ENCODE measurements at regions not wholly inside any gene's neighbourhood (a gene's known extent, or its start where the extent isn't known, plus 50 kb on each side); places are given as distances from the start of the nearest gene placed in this dataset.
"Not testable (repeated sequence)": the region's sequence is repeated elsewhere in the genome, so short reads cannot be mapped to it uniquely, and the experiment has no call there.

GRCh38 chr4:107409872-107410271, 310.2 kb downstream of the PAPSS1 start:
- DNase-seq (ENCODE audit: low read depth); in situ Hi-C loops (cut with HindIII; ENCODE audit: low pct_unique_long_range_greater_than_20kb, low sequenced_read_pairs): not testable (repeated sequence)

DNA sequence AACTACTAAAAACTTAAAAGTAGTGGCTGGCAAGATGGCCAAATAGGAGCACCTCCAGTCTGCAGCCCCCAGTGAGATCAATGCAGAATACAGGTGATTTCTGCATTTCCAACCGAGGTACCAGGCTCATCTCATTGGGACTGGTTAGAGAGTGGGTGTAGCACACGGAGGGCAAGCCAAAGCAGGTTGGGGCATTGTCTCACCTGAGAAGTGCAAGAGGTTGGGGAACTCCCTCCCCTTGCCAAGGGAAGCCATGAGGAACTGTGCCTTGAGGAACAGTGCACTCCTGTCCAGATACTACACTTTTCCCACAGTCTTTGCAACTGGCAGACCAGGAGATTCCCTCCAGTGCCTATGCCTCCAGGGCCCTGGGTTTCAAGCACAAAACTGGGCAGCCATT, 311.1 kb downstream of the PAPSS1 start:
- no peak for DNase-seq (ENCODE audit: low read depth)
- in situ Hi-C loops (cut with HindIII; ENCODE audit: low pct_unique_long_range_greater_than_20kb, low sequenced_read_pairs), result no loop called here

DNA sequence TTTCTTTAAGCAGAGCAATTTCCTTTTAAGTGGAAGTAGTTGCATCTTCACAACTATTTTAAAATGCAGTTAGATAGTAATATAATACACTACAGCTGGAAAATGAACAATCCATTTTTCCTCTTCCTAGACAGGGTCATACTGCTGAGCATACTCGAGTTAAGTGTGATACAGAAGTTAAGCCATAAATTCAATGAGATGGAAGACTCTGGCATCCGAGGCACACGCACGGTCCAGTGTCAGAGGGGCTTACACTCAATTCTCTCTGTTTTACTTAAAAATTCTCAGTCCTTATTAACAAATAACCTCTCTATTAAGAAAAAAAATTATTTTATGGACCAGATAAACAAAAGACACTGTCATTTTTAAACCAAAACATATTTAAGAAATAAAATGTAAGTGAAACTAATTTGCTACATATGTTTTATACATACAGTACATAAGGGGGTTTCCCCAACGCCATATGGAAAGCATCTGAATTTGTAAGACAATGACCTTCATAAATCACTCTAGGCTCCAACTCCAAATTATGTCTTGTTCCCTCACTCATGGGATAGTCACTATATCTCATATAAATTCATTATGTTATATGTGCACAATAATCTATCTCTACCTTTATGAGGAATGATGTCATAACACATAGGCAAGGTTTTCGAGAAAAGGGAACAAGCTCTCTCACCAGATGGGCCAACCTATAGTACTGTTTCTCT, 315.3 kb downstream of the PAPSS1 start:
- in situ Hi-C loops (cut with HindIII; ENCODE audit: low pct_unique_long_range_greater_than_20kb, low sequenced_read_pairs), result no loop called here
- no peak for DNase-seq (ENCODE audit: low read depth)

- no peak for DNase-seq (ENCODE audit: low read depth)
- in situ Hi-C loops (cut with HindIII; ENCODE audit: low pct_unique_long_range_greater_than_20kb, low sequenced_read_pairs), result no loop called here
These were observed 317.7 kb downstream of the PAPSS1 start for GRCh38 chr4:107402291-107402690.

DNA sequence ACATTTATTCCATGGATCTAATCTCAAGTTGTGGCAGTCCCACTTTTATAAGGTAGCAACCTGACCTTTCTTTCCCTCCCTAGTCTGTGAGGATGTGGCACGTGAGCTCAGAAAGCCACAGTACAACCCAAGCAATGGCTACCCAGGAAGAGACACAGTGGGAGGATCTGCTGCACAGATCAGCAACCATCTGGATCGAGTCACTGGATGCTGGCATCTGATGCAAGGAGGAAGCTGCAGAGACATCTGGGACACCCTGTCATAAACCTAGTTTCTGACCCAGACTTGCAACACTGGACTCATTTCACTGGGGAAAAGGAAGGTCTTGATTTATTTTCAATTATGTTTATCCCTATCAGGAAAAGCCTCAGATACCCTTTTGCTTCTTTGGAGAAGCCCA, 327.1 kb downstream of the PAPSS1 start:
- no peak for DNase-seq (ENCODE audit: low read depth)
- in situ Hi-C loops (cut with HindIII; ENCODE audit: low pct_unique_long_range_greater_than_20kb, low sequenced_read_pairs), result no loop called here

DNA sequence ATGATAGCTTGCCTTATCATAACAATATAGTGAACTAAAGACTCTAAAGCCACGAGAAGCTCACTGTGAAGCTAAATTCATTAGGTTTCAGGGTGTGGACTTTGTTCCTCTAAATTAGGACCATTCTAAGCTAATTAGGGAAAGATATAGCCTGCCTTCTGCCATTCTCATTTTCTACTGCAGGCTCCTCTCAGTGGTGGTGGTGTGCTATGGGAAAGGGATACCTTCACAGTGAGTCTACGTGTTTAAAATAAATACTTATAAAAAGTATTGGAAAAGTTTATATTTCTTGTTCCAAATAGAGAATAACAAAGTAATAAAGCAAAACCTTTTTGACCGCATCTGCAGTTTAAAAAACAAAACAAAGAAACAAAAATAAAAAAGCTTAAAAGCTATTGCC, 327.7 kb downstream of the PAPSS1 start:
- in situ Hi-C loops (cut with HindIII; ENCODE audit: low pct_unique_long_range_greater_than_20kb, low sequenced_read_pairs), result no loop called here
- no peak for DNase-seq (ENCODE audit: low read depth)

DNA sequence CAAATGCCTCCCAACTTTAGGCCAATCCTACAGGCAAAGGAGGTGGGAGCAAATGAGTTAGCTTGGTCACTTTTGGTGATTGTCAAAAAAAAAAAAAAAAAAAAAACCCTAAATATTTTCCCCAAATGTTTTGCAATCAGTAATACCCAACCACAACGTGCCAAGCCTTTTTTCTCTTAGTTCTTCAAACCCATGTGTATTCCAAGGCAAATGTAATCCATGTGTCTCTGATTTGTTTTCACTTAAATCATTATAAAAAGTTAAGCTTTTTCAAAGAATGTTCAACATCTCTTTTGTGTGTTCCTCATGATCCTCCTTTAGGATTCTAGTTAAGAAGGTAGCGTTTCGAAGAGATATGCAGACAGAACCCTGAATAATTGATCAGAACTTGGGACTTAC, 328.4 kb downstream of the PAPSS1 start:
- no peak for DNase-seq (ENCODE audit: low read depth)
- in situ Hi-C loops (cut with HindIII; ENCODE audit: low pct_unique_long_range_greater_than_20kb, low sequenced_read_pairs), result no loop called here

GRCh38 chr4:107391009-107391629, 328.9 kb downstream of the PAPSS1 start:
- no peak for DNase-seq (ENCODE audit: low read depth)
- in situ Hi-C loops (cut with HindIII; ENCODE audit: low pct_unique_long_range_greater_than_20kb, low sequenced_read_pairs), result no loop called here

DNA sequence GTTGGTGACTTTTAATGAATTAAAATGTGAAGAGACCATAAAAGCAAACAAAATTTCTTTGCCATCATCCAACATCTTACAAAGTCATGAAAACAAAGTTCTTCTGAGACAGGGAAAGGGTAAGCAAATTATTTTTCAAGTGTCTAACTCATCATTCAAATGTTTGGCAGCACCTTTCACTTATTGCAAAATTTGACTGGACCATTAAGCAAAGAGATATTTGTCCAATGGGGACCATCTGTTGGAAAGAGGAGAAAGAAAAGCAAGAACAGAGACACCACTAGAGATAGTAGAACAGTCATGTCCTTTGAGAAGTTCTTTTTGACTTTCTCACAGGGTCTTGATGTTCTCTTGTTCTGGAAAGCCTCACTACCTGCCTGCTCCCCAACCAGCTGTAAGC, 330.1 kb downstream of the PAPSS1 start:
- DNase-seq (ENCODE audit: low read depth), result no peak
- in situ Hi-C loops (cut with HindIII; ENCODE audit: low pct_unique_long_range_greater_than_20kb, low sequenced_read_pairs), result no loop called here

GRCh38 chr4:107388736-107389274, 331.2 kb downstream of the PAPSS1 start:
- DNase-seq (ENCODE audit: low read depth), result no peak
- in situ Hi-C loops (cut with HindIII; ENCODE audit: low pct_unique_long_range_greater_than_20kb, low sequenced_read_pairs), result no loop called here

DNA sequence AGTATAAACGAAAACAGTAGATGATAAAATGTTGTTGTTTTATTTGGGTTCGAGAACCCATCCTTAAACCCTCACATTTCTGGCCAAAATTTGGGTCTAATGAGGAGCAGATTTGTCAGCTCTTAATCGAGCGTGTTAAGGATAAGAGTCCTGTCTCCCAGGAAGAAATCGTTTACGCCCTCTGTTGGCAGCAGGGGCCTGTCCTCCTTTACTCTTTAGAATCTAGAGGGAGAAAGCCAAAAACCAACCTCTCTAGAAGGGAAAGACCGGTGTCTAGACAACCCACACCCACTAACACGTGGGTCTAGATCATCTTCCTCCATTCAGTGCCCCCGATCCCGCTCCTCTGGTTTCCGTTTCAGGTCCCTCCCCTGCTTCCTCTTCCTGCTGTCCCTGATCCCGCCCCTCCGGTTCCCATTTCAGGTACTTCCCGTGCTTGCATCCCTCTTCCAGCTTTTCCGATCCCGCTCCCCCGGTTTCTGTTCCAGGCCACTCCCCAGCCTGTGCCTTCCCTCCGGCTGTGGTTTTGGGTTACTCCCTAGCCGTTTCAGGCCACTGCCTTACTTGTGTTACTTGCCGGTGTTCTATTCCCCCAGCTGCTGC, 339.1 kb downstream of the PAPSS1 start:
- in situ Hi-C loops (cut with HindIII; ENCODE audit: low pct_unique_long_range_greater_than_20kb, low sequenced_read_pairs), result no loop called here
- DNase-seq (ENCODE audit: low read depth), result no peak

DNA sequence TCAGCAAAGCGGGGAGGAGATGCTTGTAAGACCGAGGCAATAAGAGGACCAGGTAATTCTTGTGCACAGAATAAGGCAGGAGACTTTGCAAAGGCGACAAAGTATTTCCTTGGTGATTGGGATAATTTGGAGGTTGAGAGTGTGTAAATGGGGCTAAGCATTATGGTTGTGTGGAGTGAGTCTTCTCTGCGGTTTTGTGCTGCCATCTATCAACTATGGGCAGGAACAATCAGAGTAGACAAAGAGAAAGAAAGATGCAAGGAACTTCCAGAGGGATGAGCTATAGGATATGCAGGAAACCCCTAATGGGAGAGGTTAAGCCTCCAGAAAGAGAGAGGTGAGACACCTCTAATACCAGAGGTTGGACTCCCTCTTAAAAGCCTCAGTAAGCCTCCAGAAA, 339.8 kb downstream of the PAPSS1 start:
- no peak for DNase-seq (ENCODE audit: low read depth)
- in situ Hi-C loops (cut with HindIII; ENCODE audit: low pct_unique_long_range_greater_than_20kb, low sequenced_read_pairs), result no loop called here

GRCh38 chr4:107379054-107379869, 340.8 kb downstream of the PAPSS1 start:
- in situ Hi-C loops (cut with HindIII; ENCODE audit: low pct_unique_long_range_greater_than_20kb, low sequenced_read_pairs), result no loop called here
- no peak for DNase-seq (ENCODE audit: low read depth)

- in situ Hi-C loops (cut with HindIII; ENCODE audit: low pct_unique_long_range_greater_than_20kb, low sequenced_read_pairs), result no loop called here
- no peak for DNase-seq (ENCODE audit: low read depth)
These were observed 340.2 kb upstream of the DKK2 start for GRCh38 chr4:107376293-107376692.

- DNase-seq (ENCODE audit: low read depth), result no peak
- in situ Hi-C loops (cut with HindIII; ENCODE audit: low pct_unique_long_range_greater_than_20kb, low sequenced_read_pairs), result no loop called here
These were observed 330.8 kb upstream of the DKK2 start for GRCh38 chr4:107366900-107367299.

GRCh38 chr4:107366016-107366735, 330.1 kb upstream of the DKK2 start:
- in situ Hi-C loops (cut with HindIII; ENCODE audit: low pct_unique_long_range_greater_than_20kb, low sequenced_read_pairs), result no loop called here
- no peak for DNase-seq (ENCODE audit: low read depth)

- in situ Hi-C loops (cut with HindIII; ENCODE audit: low pct_unique_long_range_greater_than_20kb, low sequenced_read_pairs), result no loop called here
- DNase-seq (ENCODE audit: low read depth), result no peak
These were observed 327.0 kb upstream of the DKK2 start for GRCh38 chr4:107363125-107363524.

GRCh38 chr4:107359208-107359607, 323.1 kb upstream of the DKK2 start:
- DNase-seq (ENCODE audit: low read depth), result no peak
- in situ Hi-C loops (cut with HindIII; ENCODE audit: low pct_unique_long_range_greater_than_20kb, low sequenced_read_pairs), result no loop called here

Measured in Caki2 (cell line).